ENCODE measurements at regions not wholly inside any gene's neighbourhood (a gene's known extent, or its start where the extent isn't known, plus 50 kb on each side); places are given as distances from the start of the nearest gene placed in this dataset.
"Not testable (repeated sequence)": the region's sequence is repeated elsewhere in the genome, so short reads cannot be mapped to it uniquely, and the experiment has no call there.

DNA sequence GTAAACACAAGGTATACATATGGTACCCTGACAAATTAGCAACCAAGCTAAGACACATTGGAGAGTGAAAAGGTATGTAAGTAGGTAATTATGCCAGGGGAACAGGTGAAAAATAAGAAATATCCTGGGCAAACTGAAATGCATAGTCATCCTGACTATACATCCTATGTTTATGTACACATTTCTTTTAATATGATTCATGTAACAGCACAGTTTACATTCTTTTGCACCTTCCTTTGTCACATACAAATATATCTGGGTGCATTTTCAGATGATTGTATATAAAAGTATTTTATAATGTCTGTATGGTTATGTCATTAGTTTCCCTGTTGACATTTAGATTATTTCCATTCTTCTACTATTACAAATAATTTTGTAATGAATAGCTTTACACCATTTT, 1146.9 kb downstream of the EFNA5 start:
- DNase-seq, result no peak

DNA sequence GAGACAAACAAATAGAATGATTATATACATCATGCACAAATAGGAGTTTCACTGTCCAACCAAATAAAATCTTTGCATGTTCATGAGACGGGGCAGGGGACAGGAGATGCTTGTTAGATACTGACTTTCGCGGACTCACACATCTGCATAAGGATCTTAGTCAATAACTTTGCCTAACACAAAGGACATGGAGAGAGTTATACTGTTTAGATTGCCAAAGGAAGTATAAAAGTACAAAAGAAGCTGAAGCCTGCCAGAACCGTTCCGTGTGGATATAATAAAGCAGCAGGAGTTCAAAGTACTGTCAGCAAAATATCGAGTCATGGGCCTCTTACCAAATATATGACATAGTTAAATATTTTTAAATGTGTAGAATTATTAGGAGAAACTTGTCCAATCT, 1148.4 kb downstream of the EFNA5 start:
- no peak for DNase-seq

GRCh38 chr5:106521701-106522100, 1149.0 kb downstream of the EFNA5 start:
- no peak for DNase-seq

- no peak for DNase-seq
Observed at GRCh38 chr5:106510321-106510720, 1160.4 kb downstream of the EFNA5 start.

- DNase-seq, result no peak
Observed at GRCh38 chr5:106508894-106509293, 1161.8 kb downstream of the EFNA5 start.

GRCh38 chr5:106493910-106494309, 1176.8 kb downstream of the EFNA5 start:
- no peak for DNase-seq

DNA sequence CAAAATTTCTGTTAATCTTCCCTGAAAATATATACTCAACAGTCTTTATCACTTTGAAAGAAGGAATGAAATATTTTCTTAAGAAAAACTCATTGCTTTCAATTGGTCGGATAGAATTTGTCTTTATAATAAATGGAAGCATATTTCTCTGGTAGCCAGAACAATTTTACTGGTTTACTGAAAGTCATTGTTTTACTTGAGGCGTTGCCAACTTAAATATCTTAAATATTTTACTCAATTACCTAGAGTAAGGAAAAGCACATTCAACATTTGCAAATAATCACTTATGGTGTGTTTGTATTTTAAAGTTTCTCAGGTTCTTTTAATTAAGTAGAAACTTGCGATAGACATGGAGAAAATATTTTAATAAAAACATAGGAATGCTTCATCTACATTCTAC, 1181.7 kb downstream of the EFNA5 start:
- DNase-seq, result no peak

GRCh38 chr5:106488407-106488806, 1182.3 kb downstream of the EFNA5 start:
- no peak for DNase-seq

DNA sequence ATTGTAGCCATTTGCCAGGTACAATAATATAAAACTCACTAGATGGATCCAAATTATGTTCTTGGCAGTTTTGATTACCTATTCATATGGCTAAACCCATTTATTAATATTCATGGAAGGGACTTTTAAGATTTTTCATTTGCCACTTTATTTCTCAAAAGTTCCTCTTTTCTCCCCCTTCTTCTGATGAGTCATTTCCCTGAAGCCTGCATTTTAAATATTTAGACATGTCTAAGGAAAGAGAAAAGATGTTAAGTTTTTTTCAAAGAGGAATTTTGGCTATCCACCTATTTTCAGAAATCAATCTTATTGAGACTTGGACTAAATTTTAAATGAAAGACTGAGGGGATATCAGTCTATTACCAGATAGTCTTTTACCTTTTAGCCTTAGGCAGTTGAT, 1189.4 kb downstream of the EFNA5 start:
- DNase-seq, result no peak

- no peak for DNase-seq
Observed at GRCh38 chr5:106476630-106477029, 1194.1 kb downstream of the EFNA5 start.

DNA sequence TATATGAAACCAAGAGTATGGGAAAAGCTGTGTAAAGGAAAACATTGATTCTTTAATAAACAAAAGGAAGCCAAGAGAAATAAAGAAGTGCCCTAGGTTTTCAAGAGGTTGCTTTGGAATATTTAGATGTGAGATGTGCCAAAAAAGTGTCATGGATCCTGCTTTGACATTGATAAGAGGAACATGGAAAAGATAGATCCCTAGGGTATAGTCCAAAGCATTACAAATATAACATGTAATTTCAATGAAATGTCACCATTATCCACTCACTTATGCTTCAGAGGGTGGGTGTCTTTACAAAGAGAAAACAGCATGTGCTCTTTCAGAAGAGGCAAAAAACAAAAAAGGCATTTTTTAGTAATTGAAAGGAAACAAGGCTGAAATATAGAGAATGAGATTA, 1196.7 kb downstream of the EFNA5 start:
- DNase-seq, result no peak

DNA sequence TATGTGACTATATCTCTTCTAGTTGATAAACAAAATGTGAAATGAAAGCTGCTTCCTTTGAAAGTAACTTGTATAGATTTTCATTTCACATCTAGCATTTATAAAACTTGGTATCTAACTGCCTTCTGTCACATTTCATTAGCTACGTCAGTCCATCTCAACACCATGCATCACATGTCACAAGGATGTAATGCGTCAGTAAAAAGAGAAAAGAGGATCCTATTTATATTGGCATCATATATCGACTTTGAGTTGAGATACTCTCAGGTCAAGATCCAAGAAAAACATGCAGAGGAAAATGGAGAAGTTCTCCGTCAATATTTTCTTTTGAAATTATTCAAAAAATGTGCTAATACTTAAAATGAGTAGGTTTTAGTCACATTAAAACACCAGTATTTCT, 1211.2 kb downstream of the EFNA5 start:
- DNase-seq, result no peak

- no peak for DNase-seq
Observed at GRCh38 chr5:106454651-106455415, 1215.9 kb downstream of the EFNA5 start.

DNA sequence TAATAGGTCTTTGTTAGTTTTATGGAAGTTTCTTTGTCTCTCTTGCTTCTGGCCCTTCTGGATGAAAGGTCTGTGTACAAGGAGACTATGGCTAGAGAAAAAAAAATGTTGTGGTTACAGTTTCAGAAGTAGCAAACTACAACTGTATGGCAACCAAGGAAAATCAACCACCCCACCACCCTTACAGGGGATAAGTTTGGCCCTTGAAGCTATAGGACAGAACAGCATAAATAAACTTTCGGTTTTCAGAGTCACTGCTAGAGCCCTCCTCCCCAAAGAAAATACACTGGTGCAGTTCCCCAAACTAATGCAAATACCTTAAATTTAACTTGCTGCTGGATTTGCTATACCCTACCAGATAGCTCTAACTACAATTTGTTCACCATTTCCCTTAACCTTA, 1216.7 kb downstream of the EFNA5 start:
- DNase-seq, result no peak

- no peak for DNase-seq
Observed at GRCh38 chr5:106451998-106452397, 1218.7 kb downstream of the EFNA5 start.

- no peak for DNase-seq
Observed at GRCh38 chr5:106443746-106444145, 1227.0 kb downstream of the EFNA5 start.

DNA sequence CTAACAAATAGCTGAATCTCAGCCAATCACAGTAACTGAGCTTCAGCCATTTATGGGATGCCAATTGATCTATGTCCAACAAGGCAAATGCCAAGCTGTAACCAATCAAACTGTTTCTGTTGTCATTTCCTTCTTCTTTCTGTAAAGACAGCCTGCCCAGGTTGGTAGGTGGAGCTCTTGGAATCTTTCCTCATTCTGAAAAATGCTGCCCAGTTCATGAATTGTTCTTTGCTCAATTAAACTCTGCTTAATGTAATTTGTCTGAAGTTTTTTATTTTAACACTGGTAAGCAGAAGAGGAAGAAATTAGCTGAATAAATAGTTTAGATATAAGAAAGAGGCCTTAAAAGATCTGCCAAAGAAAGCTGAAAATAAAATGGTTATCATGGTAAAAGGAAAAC, 1235.6 kb downstream of the EFNA5 start:
- DNase-seq, result no peak

DNA sequence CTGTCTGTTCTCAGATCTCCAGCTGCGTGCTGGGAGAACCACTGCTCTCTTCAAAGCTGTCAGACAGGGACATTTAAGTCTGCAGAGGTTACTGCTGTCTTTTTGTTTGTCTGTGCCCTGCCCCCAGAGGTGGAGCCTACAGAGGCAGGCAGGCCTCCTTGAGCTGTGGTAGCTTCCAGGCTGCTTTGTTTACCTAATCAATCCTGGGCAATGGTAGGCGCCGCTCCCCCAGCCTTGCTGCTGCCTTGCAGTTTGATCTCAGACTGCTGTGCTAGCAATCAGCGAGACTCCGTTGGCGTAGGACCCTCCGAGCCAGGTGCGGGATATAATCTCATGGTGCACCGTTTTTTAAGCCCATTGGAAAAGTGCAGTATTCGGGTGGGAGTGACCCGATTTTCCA, 1240.0 kb downstream of the EFNA5 start:
- DNase-seq, result not testable (repeated sequence)

DNA sequence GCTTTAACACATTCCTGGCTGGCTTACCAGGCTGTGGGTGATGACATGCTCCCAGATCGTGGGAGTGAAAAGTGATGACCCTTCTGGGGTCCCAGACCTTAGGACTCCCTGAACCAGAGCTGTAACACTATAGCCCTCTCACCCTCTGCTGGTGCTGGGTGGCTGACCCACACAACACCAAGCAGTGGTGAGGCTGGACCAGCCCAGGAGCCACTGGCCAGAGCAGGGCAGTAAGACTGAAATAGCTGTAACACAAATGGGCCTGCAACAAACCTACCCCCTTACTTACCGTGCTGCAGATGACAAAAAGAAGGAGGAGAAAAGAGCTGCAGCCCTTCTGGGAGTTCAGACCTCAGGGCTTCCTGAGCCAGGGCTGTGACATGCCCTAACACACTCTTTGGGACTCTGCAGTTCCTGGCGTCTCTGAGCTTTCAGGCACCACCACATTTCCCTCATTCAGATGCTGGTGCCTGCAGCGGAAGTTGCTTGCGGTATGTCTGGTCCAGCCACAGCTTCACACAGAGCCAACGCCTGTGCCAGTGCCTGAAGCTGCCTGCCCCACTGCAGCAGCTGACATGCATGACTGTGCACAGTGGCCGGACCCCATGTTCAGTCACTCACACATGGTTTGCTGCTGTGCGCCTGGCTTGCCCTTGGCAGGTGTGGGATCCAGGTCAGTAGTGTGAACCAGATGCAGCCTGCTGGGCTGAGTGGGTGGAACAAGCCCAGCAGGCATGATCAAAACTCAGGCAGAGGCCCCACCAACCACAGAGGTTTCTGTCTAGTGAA, 1247.4 kb downstream of the EFNA5 start:
- DNase-seq, result no peak

- no peak for DNase-seq
Observed at GRCh38 chr5:106420102-106420501, 1250.6 kb downstream of the EFNA5 start.

DNA sequence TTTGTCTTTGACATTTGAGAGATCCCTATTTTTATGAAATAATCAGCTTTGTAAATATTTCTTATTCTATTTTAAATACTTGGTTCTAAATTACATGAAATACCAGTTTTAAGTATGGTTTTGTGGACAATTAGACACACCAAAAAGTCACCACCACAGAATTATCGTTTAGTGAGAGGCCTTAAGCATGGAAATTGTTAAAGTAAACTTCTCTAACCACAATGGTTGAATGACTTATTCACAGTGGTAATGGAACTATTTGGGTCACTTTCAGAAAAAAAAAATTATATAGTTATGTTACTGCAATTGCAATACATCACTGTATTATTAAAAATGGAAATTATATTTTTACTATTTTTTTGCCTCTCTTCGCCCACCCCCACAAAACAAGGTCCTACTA, 1252.5 kb downstream of the EFNA5 start:
- no peak for DNase-seq

DNA sequence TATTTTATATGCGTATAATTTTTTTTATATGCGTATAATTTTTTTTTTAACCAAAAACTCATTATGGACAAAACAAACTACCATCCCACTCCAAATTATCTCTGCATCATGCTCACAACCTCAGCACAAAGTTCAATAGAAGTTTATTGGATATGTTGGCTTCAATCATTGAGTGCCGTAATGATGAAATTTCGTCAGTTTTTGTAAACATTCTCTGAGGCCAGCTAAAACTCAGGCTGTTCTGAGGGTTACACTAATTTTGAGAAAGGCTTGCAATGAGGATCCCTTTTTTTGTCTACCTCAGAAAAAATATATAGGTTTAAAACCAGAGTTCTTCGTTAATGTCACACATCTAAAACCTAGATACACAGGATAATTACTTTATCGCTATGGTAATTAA, 1253.2 kb downstream of the EFNA5 start:
- no peak for DNase-seq

DNA sequence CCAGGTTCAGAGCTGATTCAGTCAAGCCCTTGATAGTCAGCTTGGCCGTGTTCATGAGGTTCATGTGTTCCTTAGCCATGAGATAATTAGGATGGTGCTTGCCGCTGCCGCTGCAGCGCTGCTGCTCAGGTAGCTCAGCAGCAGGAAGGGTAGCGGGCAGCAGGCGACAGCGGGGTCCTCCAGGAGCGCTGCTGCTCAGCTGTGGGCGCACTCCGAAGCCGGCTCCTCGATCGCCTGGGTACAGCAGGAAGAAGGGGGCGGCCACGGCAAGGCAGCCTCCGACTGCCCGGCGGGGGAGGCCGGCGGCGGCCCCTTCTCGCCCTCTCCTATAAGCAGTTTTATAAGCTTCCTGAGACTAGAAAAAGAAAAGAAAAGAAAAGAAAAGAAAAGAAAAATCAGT, 1253.6 kb downstream of the EFNA5 start:
- DNase-seq, result no peak

DNA sequence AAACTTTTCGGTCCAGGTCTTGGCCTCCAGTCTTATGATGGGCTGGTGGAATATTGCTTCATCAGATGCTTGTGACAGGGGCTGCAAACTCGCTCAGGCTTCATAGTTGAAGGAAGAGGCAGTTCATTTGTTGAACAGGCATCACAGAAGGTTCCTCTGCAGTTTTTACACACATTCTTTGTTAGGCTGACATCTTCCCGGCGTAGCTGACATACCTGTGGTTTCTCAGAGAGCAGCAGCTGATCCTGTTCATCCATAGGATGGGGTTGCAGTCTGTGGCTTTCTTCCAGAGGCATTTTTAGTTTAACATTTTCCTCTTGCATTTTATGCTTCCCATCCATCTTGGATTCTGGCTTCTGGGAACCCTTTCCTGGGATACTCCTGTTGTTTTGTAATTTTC, 1255.2 kb downstream of the EFNA5 start:
- no peak for DNase-seq

DNA sequence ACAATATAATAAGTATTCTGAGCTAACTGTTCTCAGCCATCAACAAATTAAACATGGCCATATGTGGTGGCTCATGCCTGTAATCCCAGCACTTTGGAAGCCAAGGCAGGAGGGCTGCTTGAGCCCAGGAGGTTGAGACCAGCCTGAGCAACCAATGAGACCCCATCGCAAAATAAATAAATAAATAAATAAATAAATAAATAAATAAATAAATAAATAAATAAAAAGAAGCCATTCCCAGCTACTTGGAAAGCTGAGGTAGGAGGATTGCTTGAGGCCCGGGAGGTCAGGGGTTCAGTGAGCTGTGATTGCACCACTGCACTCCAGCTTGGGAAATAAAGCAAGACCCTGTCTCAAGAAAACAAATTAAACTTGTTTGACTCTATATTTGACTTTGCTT, 1256.4 kb downstream of the EFNA5 start:
- no peak for DNase-seq
